ENCODE measurements at regions not wholly inside any gene's neighbourhood (a gene's known extent, or its start where the extent isn't known, plus 50 kb on each side); places are given as distances from the start of the nearest gene placed in this dataset.

- no peak for TF ChIP-seq POLR2AphosphoS5 (IDR thresholded peaks at IDR 0.05; ENCODE audit: low read depth, low read length)
- no peak for TF ChIP-seq POLR2A (IDR thresholded peaks at IDR 0.05; ENCODE audit: low read depth, low read length)
Measured at GRCh38 chr2:12428324-12428723, 288.4 kb upstream of the TRIB2 start.
